Activated CD4-positive, CD25-positive, alpha-beta regulatory T cell treated with anti-CD3 and anti-CD28 coated beads, Interleukin-2, amount 50 U/mL, for 24 hours (primary cell): ENCODE measurements at regions not wholly inside any gene's neighbourhood (a gene's known extent, or its start where the extent isn't known, plus 50 kb on each side); places are given as distances from the start of the nearest gene placed in this dataset.

Experiments used
- ATAC-seq, 2 donors: fragments of 150-1000 bp; cut with Tn5 transposase; one replicate each; pipeline ENCODE4 v1.10.0; 2021; ENCODE audit warnings: mild to moderate bottlenecking in 1 of 2, moderate library complexity in 1 of 2

DNA sequence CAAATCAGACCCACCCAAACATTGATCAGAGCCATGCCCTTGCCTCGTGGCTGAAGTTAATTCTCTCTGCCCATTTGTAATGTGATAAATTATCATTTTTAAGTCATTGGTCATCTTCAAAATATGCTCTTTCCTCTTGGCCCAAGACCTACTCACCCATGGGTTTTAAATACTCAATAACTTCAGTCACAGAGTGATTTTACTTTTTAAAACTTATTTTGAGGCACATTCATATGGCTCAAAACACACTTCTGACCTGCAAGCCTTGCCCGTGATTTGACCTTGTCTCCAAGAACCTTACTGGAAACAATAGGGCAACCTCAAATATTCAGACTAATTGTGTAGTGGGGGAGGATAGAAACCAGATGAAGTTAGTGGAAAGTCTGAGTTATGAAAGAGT lies 176.2 kb upstream of the LNX1 start:
- ATAC-seq: no peak

DNA sequence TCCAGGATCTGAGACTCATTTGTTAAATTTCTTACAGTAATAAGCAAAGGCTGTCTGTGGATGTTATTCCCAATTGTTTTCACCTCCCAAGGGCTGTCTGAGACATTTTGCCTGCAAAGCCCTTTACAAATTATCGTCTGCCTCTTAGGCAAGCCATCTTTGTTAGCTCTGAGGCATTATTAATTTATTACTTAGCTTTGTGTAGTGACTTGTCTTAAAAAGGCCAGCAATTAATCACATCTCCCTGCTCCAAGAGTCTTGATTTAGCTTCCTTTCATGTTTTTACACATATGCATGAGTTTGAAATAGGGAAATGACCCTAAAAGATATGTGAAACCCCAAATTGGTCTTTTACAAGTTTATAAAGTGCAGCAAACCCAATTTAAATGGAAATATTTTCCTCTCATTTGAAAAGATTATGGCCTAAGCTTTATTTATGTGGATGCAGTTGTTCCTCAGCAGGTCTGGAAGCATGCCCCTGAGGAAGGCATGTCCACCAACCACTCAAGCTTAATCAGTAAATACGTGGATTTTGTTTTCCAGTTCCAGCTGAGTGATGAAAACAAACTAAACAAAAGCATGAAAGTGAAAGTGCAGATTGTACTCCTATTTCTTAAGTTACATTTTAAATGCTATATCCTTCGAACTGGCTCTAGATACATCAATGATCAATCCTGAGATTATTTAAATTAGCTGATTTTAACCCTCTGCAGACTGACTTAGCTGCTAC lies 173.6 kb upstream of the LNX1 start:
- no peak for ATAC-seq

DNA sequence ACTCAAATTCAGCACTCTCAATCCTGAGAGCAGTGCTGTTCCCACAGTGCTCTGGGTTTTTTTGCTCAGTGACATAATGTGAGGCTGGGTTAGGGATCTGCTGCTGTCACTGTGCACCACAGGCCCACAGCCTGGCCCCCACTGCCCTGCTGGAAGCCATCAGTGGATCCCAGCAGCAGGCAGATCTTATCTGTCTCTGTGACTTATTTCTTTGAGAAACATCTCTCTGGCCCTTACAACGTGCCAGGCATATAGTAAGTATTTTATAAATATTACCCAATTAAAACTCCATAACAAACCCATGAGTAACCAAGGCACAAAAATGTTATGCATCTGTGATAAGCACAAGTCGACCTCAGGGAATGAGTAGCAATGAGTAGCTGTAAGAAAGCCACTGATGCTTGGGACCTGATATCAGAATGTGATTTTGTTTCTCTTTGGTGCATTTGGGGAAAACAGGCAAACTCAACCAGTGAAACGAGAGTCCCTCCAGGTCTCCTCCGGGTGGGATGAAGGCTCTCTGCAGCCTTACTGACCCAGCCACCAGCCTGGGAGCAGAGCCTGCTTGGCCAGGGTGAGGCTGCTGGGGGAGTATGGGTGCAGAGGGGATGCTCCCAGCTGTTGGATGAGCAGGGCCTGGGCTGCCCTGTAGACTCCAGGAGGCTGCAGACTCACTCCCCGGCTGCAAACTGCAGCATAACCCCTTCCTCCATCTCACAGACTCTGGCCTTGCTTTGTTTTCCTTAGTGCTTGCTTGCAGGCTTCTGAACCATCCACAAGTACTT lies 172.7 kb upstream of the LNX1 start:
- ATAC-seq: peak in 1 of 2 donors; percentile 24

DNA sequence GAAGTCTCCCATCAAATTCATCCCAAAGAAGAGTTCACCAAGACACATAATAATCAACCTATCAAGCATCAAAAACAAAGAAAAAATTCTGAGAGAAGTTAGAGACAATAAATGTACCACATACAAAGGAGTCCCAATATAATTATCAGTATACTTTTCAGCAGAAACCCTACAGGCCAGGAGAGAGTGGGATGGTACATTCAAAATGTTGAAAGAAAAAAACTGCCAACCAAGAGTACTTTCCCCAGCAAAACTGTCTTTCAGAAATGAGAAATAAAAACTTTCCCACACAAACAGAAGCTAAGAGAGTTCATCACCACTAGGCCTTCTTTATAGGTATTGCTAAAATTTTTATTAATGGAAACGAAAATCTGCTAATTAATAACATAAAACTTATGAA lies 164.4 kb upstream of the LNX1 start:
- no peak for ATAC-seq

DNA sequence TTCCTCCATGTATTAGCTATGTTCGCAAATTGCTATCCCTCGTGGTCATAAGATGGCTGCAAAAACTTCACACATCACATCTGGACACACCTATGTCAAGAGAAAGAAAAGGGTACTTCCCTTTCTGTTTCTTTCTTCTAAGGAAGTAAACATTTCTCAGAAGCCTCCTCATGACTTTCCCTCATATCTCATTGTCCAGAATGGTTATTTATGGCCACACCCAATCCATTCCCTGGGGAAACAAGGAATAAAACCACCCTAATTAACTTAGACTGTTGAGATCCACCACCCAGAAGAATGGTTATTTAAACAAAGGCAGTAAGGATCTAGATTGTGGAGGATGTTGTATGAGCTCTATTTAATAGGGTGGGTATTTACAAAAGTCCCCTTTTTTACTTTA lies 160.8 kb upstream of the LNX1 start:
- ATAC-seq: no peak

DNA sequence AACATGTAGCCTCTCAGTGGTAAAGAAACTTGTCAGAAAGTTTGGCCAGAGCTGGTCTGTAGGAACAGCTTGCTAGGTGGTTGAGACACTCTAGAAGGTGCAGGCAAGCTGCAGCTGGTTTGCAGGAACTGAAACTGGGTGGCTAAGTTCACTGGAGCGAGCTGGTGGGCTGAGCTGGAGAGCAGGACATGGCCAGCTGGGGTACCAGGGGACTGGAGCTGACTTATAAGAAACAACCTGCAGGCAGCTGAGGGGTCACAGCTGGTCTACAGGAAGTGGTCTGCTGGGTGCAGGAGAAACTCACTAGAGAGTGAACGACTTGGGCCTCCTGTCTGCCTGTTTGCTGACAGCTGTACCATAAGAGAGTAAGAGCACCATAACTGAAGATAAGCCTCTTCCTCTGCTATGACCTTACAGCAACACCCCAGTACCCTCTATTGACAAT lies 157.1 kb upstream of the LNX1 start:
- peak; percentile 17 to 41 for ATAC-seq

DNA sequence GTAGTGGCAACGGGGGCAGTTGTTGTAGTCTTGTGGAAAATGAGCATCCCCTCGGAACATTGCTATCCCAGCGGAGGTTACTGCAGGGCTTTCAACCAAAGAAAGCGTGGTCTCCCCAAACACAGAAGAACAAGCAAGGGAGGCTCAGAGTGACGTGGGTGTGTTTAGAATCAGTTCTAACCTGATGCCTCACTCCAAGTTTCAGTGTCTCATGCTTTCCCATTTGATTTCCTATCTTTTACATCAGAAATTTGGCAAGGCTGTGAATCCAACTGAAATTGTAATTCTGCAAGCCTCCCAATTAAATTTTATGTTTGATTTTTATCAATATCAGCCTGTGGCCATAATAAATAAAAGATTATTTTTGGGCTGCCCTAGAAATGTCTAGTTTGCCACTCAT lies 156.1 kb upstream of the LNX1 start:
- ATAC-seq: no peak

DNA sequence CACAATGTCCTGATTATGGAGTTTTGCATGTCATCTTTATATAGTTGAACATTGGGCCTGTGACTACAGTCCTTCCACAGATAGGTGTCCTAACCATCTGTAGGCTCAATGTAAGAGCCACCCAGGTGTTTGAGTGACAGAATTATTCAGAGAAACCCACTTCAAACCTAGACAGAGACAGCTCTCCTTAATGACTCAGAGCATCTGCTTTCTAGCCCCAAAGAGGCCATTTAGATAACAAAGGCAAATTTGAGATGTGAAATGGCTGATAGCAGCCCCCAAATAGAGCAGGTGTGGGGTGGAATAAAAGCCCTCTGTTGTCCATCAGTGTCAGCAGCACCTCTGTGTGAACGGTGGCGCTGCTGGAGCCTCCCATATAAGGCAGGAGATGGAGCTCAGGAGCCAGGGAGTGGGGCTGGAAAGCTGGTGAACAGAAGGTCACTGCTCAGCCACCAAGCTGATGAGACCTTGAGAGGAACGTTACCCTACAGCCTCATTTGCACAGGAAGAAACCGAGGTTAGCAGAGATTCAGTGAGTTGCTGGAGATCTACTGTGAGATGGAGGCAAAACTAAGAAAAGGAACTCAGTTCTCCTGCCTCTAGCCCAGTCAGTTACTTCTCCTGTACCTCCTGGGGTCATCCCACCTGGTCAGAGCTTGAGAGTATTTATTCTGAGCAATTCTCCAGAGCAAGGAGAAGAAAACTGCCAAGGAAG lies 153.3 kb upstream of the LNX1 start:
- no peak for ATAC-seq

DNA sequence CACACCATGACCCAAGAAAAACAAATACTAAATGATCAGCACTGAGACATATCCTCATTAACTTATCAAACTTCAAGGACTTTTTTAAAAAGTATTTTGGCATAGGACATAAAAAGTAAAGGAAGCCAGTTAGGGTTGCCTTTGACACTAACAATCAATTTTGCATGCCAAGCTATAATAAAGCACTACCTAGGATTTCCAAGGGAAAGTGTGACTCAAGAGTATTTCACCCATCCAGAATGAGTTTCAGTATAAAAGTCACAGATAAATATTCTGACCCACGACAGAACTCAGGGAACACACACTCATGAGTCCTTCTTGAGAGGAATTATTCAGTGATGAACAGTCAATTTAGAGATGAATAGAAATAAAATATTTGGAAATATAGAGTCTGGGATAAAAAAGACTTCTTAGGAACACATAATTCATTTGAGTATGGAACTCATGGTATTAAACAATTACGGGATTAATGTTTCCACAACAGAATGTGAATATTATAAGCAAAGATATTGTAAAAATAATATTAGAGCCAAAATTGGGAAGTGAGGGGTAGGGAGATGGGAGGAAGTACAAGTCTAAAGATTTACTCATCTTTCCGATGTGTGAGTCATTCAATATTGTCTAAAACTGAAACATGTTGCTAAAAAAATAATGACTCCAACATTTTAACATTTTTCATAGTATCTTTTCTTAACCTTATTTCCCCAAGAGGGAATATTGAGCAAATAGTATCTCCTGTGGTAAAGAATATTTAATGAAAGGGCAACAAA lies 143.5 kb upstream of the LNX1 start:
- ATAC-seq: no peak

DNA sequence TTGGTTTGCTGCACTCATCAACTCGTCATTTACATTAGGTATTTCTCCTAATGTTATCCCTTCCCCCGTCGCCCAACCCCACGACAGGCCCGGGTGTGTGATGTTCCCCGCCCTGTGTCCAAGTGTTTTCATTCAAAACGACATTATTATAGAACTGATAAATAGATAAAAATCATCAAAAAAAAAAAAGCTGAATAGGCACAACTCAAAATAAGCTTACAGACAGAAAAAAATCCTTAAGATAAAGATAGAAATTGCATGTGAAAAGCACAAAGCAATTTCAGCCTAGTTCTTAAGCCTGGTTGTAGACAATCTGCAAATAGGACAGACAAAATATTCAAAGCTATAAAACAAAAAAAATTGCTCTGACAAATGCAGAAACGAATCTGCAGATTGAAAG lies 142.9 kb upstream of the LNX1 start:
- ATAC-seq: no peak

DNA sequence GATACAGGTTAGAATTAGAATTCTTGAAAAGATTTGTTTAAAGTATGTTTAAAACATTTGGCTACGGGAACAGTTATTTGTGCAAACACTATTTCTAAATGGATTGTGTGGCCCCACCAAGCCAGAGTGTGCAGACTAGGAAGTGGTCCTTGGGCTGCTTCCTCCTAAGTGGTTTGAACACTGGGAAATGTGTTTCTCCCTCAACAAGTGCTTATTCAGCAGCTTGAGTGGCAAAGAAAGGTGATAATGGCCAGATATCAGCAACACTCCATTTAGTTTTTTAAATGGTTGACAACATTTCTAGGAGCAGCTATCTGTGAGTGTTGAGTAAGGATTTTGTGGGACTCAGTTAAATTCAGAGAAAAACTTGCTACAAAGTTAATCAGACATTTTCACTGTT lies 141.4 kb upstream of the LNX1 start:
- ATAC-seq: no peak

DNA sequence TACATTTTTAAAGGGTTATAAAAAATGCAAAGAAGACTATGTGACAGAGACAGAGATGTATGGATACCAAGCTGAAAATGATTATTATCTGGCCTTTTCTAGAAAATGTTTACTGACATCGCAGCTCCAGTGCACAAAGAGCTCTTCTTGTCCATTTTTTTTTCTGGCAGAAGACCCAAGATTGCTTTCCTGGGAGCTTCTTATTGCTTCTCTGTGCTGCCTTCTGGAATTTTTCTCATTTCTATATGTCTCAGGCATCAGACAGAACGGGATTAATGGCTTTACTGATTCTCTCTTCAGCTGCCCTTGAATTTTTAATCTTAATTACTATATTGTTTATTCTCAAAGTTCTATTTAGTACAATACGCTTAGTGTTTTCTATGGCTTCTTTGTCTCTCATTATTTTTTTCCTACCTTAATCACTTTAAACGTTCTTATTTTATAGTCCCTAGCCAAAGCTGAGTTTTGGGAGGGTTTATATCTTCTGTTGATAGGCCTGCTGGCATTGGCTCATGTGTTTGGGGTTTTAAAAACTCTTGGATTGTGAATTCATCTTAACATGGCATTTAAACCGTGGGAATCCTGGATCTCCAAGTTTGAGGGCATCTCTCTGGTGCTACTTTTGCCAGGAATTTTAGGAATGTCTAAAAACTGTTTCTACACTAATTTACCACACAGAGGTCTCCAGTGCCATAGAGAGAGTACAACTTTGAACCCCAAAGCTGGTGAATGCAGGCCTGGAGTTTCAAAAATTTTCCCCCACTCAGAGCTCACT lies 138.9 kb upstream of the LNX1 start:
- ATAC-seq: no peak

DNA sequence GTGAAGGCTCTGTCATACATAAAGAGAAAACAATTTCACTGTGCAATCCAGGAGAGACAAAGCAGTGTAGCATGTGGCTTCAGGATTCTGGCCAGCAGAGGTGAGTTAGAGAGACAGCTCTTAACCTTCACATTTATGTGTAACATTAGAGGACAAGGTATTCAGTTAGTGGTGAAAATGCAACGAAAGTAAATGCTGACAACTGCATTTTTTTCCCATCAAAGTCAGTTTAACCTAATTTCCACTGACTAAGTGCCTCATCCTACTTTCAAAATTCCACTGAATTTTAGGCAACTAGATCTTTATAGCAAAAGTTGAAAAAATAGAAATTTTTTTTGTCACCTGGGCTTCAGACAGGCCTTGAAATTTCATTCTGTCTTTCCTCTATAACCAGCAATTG lies 130.8 kb upstream of the LNX1 start:
- no peak for ATAC-seq

DNA sequence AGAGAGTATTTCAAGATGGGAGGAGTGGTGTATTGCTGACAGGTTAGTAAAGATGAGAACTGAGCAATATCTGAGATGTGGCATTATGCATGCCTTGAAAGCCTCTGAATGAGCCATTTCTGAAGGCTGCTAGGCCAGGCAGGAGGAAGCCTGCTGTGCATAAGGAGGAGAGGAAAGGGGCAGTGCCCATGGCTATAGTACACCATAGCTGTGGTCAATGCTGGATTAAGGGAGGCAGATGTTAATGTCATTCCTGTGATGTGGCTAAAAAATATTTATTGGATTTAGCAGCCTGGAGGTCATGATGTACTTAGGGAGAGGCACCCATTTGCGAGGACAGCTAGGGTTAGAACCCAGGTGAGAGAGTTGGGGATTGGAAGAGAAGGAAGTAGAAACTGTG lies 130.0 kb upstream of the LNX1 start:
- ATAC-seq: no peak

DNA sequence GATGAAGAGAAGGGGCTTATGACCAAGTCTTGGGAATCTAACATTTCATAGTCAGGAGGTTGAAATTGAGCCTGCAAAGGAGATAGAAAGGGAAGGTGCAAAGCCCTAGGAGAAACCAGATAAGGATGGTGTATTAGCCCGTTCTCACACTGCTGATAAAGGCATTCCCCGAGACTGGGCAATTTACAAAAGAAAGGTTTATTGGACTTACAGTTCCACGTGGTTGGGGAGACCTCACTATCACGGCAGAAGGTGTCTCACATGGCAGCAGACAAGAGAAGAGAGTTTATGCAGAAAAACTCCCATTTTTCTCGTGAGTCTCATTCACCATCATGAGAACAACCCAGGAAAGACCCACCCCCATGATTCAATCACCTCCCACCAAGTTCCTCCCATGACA lies 129.5 kb upstream of the LNX1 start:
- ATAC-seq: no peak

DNA sequence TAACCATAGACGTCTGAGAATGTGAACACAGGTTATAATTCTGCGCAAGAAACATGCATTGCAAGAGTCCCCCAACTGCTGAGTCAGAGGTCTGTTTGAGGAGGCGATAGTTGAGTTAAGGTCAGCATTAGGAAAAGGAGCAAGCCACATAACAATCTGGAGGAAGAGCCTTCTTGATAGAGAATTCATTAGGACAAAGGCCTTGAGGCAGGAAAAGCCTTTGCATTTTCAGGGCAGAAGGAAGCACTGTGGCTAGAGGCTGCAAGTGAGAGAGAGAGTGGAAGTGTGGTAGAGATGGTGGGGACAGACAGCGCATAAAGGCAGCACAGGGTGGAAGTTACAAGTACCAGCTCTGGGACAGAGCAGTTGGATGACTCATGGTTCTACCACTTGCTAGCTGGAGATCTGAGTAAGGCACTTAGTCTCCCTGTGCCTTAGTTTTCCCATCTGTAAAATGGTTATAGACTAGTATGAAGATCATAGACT lies 125.8 kb upstream of the LNX1 start:
- no peak for ATAC-seq

DNA sequence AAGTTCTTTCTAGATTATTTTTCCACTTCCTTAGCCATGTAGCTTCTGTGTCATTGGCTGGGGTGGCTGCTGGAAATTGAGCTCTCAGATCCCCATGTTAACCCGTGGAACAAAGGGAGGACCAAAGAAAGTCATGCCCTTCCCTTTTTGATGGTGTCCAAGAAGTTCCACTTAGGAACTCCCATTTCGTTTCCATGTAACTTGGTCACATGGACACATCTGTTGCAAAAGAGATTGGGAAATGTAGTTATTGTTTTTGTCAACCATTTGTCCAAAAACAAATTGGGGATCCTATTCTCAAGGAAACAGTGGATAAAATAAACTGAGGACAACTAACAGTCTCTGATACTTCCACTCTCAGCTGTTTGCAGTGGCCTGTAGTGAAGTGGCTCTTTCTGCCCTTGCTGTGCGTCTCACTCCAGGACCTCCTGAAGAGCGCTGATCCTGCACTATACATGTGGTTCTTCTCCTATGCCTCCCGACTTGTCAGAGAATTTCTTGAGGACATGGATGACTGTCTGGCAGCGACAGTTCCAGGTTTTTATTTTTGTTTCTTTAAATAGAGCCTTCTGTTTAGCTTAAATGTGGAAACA lies 125.3 kb upstream of the LNX1 start:
- ATAC-seq: no peak

DNA sequence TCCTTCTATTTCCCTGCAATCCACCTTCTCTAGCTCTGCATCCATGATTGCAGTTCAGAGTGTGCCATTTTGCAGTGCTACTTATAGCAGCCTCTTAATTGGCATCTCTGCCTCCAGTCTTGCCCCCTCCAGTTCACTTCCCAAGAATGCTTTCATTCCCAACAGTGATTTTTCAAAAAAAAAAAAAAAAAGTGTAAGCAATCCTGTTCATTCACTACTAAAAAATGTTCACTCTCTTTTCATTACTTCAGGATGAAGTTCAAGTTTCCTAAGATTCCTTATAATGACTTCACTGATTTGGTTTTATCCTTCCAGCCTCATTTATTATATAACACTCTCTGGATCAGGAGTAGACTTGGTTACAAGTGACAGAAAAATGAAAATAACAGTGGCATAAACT lies 124.7 kb upstream of the LNX1 start:
- ATAC-seq: no peak

DNA sequence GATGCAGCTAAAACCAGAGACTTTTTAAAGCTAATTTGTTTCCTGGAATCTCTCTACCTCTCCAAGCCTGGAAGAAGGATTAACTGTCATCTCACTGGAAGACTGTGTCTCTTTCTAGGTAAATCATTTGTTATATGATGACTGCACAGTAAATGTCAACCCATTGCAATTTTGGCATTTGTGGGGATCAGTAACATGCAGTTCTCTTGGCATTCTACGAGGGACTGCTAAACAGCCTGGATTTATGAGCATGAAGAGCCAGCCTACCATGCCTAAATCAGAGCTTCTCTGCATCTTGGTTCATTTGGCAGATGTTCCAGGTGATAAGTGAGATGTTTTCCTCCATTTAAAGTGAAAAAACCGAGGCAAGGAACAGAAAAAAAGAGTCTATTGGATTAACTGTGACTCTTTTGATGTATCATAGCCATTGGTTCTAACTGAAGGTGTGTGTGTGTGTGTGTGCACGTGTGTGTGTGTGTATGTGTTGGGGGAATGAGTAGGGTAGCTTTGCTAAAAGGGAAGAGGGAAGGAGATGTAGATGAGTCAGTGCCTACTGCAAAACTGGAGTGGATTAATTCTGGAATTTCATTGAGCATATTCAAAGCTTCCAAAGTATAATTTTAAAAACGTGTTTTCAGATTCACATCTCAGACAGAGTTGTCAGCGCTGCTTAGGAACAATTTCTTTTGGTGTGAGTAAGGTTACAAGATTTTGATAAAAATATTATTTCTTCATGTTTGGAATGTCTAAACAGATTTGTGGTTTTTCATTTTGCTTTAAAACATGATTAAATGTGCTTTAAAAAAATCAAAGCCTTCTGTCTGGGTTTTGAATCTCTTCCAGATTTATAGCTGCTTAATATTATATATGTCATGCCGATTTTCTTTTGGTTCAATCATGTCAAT lies 123.2 kb upstream of the LNX1 start:
- no peak for ATAC-seq

DNA sequence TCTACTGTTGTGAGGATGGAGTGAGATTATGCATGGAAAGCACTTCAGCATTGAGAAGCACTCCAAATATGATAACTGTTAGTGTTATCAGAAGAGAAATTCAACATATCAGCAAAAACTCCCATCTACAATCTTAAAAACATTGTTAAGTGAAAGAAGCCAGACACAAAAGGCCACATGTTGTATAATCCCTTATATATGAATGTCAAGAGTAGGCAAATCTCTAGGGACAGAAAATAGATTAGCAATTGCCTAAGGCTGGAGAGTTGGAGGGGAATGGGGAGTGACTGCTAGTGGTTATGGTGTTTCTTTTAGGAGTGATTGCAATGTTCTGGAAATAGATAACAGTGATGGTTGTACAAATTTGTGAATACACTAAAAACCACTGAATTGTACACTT lies 122.5 kb upstream of the LNX1 start:
- no peak for ATAC-seq

DNA sequence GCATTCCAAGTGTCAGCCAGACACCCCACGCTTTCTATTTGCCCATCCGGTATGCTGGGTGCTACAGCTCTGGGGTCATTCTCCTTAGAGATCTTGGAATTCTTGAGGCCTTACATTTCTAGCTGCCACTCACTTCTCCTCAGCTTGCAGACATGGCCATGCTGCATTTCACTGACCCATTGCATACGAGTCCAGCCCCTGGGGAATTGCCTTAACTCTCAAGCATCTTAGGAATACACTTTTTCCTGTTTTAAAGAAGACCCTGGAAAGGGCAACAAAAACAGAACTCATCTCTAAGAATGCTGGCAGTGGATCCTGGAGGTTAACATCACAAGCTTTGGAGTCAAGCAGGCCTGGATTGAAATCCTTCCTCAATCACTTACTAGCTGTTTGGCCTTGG lies 122.0 kb upstream of the LNX1 start:
- no peak for ATAC-seq
